Kidney epithelial cell (primary cell): ENCODE measurements at regions not wholly inside any gene's neighbourhood (a gene's known extent, or its start where the extent isn't known, plus 50 kb on each side); places are given as distances from the start of the nearest gene placed in this dataset.

Source experiments
- DNase-seq: peaks from one replicate; pipeline ENCODE4 v3.0.0-alpha.2; 2010; ENCODE audit warnings: low read depth
- H3K27me3 ChIP-seq: 2 replicates; pipeline ENCODE4 v1.6.0; 2011; ENCODE audit warnings: low read length; ENCODE audit not compliant: control insufficient read depth, insufficient read depth
- H3K36me3 ChIP-seq: 2 replicates; pipeline ENCODE4 v1.5.1; 2011; ENCODE audit warnings: low read length; ENCODE audit not compliant: control insufficient read depth, insufficient read depth
- H3K4me3 ChIP-seq: 2 replicates; pipeline ENCODE4 v1.5.1; 2011; ENCODE audit warnings: low read depth, mild to moderate bottlenecking, control low read depth, low read length
- TF ChIP-seq, protein P1 (sequence below): IDR thresholded peaks from 2 replicates; pipeline ENCODE4 v1.5.1; 2011; ENCODE audit warnings: mild to moderate bottlenecking, moderate library complexity, low read length, control low read depth, inconsistent platforms; ENCODE audit not compliant: insufficient read depth, poor library complexity, severe bottlenecking

DNA sequence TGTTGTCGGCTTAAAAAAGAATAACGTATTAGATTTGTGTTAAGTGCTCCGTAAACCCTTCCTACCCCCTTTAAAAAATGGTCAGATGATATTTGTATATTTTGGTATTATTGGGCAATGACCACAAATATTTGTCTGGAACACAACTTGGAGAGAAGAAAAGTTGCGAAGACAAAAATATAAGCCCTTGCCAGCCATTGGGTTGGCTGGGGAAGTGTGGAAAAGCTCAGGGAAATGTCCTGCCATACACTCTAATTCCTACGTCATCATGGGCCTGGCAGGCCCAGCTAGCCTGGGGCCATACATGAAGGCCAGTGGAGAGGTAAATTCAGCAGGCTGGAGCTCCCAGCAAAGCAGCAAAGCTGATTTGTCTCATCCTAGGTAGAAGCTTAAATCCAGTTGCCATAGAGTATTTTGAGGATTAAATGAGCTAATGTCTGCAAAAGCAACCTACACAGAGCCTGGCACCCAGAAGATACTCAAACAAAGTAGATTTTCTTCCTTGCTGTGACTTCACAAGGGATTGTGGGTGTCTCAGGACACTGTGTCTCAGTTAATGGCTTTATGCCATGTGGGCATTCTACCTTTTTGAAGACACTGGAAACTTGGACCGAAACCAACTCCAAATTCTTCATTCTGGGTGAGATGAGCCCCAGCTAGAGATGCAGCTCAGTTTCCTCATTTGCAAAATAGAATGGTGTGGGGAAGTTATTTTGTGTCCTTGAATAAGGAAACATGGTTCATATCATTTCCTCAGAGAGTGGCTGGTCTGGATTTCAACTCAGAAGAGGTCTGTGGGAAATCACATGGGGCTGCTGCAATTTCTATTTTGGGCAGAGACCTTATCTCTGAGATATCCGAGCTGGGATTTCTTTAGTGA is 87.9 kb upstream of the MAP4K3 start:
- no peak for DNase-seq
- no peak overlapping the region for H3K4me3 ChIP-seq
- no peaks in the 10 kb centered on the region for H3K36me3 ChIP-seq
- no peaks in the 10 kb centered on the region for H3K27me3 ChIP-seq
- TF ChIP-seq, protein P1, sequence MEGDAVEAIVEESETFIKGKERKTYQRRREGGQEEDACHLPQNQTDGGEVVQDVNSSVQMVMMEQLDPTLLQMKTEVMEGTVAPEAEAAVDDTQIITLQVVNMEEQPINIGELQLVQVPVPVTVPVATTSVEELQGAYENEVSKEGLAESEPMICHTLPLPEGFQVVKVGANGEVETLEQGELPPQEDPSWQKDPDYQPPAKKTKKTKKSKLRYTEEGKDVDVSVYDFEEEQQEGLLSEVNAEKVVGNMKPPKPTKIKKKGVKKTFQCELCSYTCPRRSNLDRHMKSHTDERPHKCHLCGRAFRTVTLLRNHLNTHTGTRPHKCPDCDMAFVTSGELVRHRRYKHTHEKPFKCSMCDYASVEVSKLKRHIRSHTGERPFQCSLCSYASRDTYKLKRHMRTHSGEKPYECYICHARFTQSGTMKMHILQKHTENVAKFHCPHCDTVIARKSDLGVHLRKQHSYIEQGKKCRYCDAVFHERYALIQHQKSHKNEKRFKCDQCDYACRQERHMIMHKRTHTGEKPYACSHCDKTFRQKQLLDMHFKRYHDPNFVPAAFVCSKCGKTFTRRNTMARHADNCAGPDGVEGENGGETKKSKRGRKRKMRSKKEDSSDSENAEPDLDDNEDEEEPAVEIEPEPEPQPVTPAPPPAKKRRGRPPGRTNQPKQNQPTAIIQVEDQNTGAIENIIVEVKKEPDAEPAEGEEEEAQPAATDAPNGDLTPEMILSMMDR: no peak

DNA sequence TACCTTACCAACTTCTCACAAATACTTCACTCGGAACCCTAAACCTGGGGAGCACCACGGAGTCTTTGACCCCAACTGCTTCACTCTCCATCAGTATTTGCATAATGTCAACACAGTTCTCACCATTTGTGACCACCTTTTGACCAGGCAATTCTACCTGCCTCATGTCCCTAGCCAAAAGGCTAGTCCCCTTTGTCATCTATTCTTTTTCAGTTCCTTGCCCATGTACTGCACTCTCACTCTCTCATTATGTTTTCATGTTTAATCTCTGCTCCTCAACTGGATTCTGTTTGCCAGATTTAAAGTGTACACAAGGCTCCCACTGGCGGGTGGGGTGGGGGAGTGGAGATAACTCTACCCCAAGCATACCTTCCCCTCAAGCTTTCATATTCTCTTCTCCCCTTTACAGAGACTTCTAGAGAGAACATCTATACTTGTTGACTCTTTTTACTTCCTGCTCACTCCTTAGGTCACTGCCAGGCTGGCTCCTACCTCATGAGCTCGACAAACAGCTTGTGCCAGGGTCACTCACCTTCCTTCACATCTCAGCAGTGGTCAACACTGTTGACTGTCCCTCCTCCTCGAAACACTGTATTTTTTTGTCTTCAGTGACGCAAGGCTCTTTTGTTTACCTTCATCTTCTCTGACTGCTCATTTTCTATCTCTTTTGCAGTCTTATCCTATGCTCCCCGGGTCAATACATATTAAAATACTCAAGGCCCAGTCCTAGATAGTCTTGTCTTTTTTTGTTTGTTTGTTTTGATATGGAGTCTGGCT is 88.7 kb upstream of the MAP4K3 start:
- Histone ChIP-seq H3K36me3 (no peaks in the 10 kb centered on the region), H3K27me3 (no peaks in the 10 kb centered on the region), H3K4me3 (no peak overlapping the region)
- DNase-seq: no peak
- TF ChIP-seq, protein P1: no peak

DNA sequence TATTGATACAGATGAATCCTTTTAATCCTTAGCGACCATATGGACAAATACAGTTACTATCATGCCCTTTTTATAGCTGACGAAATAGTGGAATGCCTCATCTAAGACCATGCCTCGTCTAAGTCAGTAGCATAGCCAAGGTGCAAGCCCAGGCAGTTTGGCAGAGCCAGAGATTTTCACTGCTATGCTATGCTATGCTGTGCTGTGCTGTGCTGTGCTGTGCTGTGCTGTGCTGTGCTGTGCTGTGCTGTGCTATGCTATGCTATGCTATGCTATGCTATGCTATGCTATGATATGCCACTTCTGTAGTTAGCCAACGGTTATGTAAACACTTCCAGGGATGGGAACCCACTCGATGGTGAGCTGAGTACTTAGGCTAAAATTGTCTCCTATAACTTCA is 91.6 kb upstream of the MAP4K3 start:
- no peaks in the 10 kb centered on the region for H3K27me3 ChIP-seq
- TF ChIP-seq, protein P1: no peak
- DNase-seq: no peak
- H3K4me3 ChIP-seq: no peak overlapping the region
- H3K36me3 ChIP-seq: no peaks in the 10 kb centered on the region

GRCh38 chr2:39529836-39530235 is 92.8 kb upstream of the MAP4K3 start:
- H3K4me3 ChIP-seq: no peak overlapping the region

GRCh38 chr2:39530411-39530866 is 93.4 kb upstream of the MAP4K3 start:
- peak; percentile 23 for DNase-seq
- no peaks in the 10 kb centered on the region for H3K27me3 ChIP-seq
- TF ChIP-seq, protein P1: no peak

More at GRCh38 chr2:39529836-39530235, 92.8 kb upstream of the MAP4K3 start:
- H3K27me3 ChIP-seq: no peaks in the 10 kb centered on the region
- DNase-seq: no peak
- TF ChIP-seq, protein P1: no peak
- H3K36me3 ChIP-seq: no peaks in the 10 kb centered on the region

More at GRCh38 chr2:39530411-39530866, 93.4 kb upstream of the MAP4K3 start:
- Histone ChIP-seq H3K4me3 (no peak overlapping the region), H3K36me3 (no peaks in the 10 kb centered on the region)
